MM.1S (cell line): ENCODE measurements at regions not wholly inside any gene's neighbourhood (a gene's known extent, or its start where the extent isn't known, plus 50 kb on each side); places are given as distances from the start of the nearest gene placed in this dataset.
A peak's percentile ranks its signal among the peaks of the same experiment; 100 is the strongest.

Experiments
- DNase-seq: peaks from one replicate; pipeline ENCODE4 v3.0.0-alpha.2; 2015
- H2AFZ ChIP-seq: fragments of 300-600 bp; sonication (generic); 2 replicates; pipeline ENCODE4 v1.6.0; 2016; ENCODE audit warnings: antibody characterized with exemption, low read length
- H3F3A ChIP-seq: fragments of 300-600 bp; sonication (generic); 2 replicates; pipeline ENCODE4 v1.6.1; 2016; ENCODE audit warnings: mild to moderate bottlenecking, antibody characterized with exemption, low read length, moderate library complexity, mixed read lengths; ENCODE audit not compliant: insufficient read depth
- H3K27ac ChIP-seq: fragments of 300-600 bp; sonication (generic); 2 replicates; pipeline ENCODE4 v1.5.1; 2016; ENCODE audit warnings: mild to moderate bottlenecking, low read length
- H3K27me3 ChIP-seq: fragments of 300-600 bp; sonication (generic); replicated peaks from 2 replicates; pipeline ENCODE4 v1.6.0; 2016; ENCODE audit warnings: low read length; ENCODE audit not compliant: insufficient read depth
- H3K36me3 ChIP-seq: fragments of 300-600 bp; sonication (generic); replicated peaks from 2 replicates; pipeline ENCODE4 v1.6.1; 2016; ENCODE audit warnings: mild to moderate bottlenecking, low read length, mixed read lengths; ENCODE audit not compliant: insufficient read depth
- H3K4me1 ChIP-seq: fragments of 300-600 bp; sonication (generic); 2 replicates; pipeline ENCODE4 v1.6.1; 2016; ENCODE audit warnings: low read length, mixed read lengths
- H3K4me2 ChIP-seq: fragments of 300-600 bp; sonication (generic); 2 replicates; pipeline ENCODE4 v1.6.0; 2016; ENCODE audit warnings: low read depth, low read length
- H3K4me3 ChIP-seq: fragments of 300-600 bp; sonication (generic); 2 replicates; pipeline ENCODE4 v1.5.1; 2016; ENCODE audit warnings: low read length, mixed read lengths
- H3K79me2 ChIP-seq: fragments of 300-600 bp; sonication (generic); 2 replicates; pipeline ENCODE4 v1.6.1; 2016; ENCODE audit warnings: mixed run types, low read length, mixed read lengths
- H3K9ac ChIP-seq: fragments of 300-600 bp; sonication (generic); 2 replicates; pipeline ENCODE4 v1.6.1; 2016; ENCODE audit warnings: low read length, mixed read lengths
- H3K9me2 ChIP-seq: fragments of 300-600 bp; sonication (generic); replicated peaks from 2 replicates; pipeline ENCODE4 v1.6.1; 2016; ENCODE audit warnings: mild to moderate bottlenecking, low read length, mixed read lengths; ENCODE audit not compliant: insufficient read depth
- H3K9me3 ChIP-seq: fragments of 300-600 bp; sonication (generic); replicated peaks from 2 replicates; pipeline ENCODE4 v1.6.1; 2016; ENCODE audit warnings: mild to moderate bottlenecking, low read length, mixed read lengths; ENCODE audit not compliant: insufficient read depth
- H4K20me1 ChIP-seq: fragments of 300-600 bp; sonication (generic); 2 replicates; pipeline ENCODE4 v1.6.1; 2016; ENCODE audit warnings: mild to moderate bottlenecking, low read length, moderate library complexity, mixed read lengths; ENCODE audit not compliant: insufficient read depth
- EZH2 ChIP-seq: fragments of 300-600 bp; sonication (generic); optimal IDR thresholded peaks from 2 replicates; pipeline ENCODE3; 2017; ENCODE audit warnings: low read depth, mild to moderate bottlenecking, antibody characterized with exemption, low read length, mixed read lengths
- EZH2phosphoT487 ChIP-seq: fragments of 300-600 bp; sonication (generic); IDR thresholded peaks from 2 replicates; pipeline ENCODE4 v1.6.1; 2018; ENCODE audit warnings: antibody characterized with exemption, low read length
- TF ChIP-seq, protein P1 (sequence below): fragments of 300-600 bp; sonication (generic); IDR thresholded peaks from 2 replicates; pipeline ENCODE4 v1.5.1; 2016; ENCODE audit warnings: antibody characterized with exemption, low read length, mixed read lengths

DNA sequence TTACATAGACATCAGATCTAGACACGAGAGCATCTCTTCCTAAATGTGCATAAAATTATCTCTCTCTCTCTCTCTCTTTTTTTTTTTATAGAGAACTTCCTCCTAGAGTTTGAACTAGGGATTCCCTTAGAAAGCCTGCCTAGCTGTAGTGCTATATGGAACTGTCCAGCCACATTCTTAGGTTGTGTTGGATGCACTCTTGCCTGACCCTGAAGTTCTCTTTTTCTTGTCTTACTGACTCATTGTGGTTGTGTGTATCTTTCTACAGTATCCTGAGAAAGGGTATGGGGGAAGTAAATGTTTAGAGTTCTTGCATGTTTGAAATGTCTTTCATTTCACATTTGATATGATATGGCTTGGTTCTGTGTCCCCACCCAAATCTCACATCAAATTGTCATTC is 368.2 kb downstream of the CDH2 start:
- no peak overlapping the region for H2AFZ ChIP-seq
- no peaks in the 10 kb centered on the region for H3K36me3 ChIP-seq
- H3K79me2 ChIP-seq: no peaks in the 10 kb centered on the region
- TF ChIP-seq, protein P1, sequence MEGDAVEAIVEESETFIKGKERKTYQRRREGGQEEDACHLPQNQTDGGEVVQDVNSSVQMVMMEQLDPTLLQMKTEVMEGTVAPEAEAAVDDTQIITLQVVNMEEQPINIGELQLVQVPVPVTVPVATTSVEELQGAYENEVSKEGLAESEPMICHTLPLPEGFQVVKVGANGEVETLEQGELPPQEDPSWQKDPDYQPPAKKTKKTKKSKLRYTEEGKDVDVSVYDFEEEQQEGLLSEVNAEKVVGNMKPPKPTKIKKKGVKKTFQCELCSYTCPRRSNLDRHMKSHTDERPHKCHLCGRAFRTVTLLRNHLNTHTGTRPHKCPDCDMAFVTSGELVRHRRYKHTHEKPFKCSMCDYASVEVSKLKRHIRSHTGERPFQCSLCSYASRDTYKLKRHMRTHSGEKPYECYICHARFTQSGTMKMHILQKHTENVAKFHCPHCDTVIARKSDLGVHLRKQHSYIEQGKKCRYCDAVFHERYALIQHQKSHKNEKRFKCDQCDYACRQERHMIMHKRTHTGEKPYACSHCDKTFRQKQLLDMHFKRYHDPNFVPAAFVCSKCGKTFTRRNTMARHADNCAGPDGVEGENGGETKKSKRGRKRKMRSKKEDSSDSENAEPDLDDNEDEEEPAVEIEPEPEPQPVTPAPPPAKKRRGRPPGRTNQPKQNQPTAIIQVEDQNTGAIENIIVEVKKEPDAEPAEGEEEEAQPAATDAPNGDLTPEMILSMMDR: no peak
- TF ChIP-seq EZH2phosphoT487: no peak
- no peak for TF ChIP-seq EZH2
- H3K9me3 ChIP-seq: no peaks in the 10 kb centered on the region
- no peak overlapping the region for H3K4me3 ChIP-seq
- H4K20me1 ChIP-seq: no peaks in the 10 kb centered on the region
- no peaks in the 10 kb centered on the region for H3F3A ChIP-seq
- no peaks in the 10 kb centered on the region for H3K9me2 ChIP-seq
- no peak for DNase-seq
- no peaks in the 10 kb centered on the region for H3K4me1 ChIP-seq
- no peak overlapping the region for H3K9ac ChIP-seq
- no peak overlapping the region for H3K4me2 ChIP-seq
- H3K27me3 ChIP-seq: no peaks in the 10 kb centered on the region
- no peak overlapping the region for H3K27ac ChIP-seq

DNA sequence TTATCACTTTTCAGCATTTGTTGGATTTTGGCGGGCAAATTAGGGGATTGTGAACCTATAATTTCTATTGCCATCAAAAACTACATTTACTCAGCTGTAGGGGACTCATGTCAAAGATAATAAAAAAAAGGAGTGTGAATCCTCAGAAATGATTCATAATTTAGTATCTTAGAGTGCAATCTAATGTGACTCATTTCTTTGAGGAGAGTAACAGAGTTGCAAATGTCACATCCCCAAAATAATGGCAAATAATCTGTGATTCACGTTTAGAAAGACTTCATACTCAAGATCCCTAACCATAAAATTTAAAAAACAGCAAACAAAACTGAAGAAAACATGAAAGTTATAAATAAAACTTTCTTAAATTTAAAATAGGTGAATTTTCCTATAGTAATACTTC is 373.0 kb downstream of the CDH2 start:
- Histone ChIP-seq H4K20me1 (no peaks in the 10 kb centered on the region), H3K4me1 (no peaks in the 10 kb centered on the region), H3K9me3 (no peaks in the 10 kb centered on the region), H3K9me2 (no peaks in the 10 kb centered on the region), H3K27me3 (no peaks in the 10 kb centered on the region), H3F3A (no peaks in the 10 kb centered on the region), H3K36me3 (no peaks in the 10 kb centered on the region), H3K4me2 (no peak overlapping the region), H3K79me2 (no peaks in the 10 kb centered on the region), H2AFZ (no peak overlapping the region), H3K9ac (no peak overlapping the region), H3K27ac (no peak overlapping the region), H3K4me3 (no peak overlapping the region)
- DNase-seq: no peak
- TF ChIP-seq EZH2: no peak
- no peak for TF ChIP-seq EZH2phosphoT487
- TF ChIP-seq, protein P1: no peak

DNA sequence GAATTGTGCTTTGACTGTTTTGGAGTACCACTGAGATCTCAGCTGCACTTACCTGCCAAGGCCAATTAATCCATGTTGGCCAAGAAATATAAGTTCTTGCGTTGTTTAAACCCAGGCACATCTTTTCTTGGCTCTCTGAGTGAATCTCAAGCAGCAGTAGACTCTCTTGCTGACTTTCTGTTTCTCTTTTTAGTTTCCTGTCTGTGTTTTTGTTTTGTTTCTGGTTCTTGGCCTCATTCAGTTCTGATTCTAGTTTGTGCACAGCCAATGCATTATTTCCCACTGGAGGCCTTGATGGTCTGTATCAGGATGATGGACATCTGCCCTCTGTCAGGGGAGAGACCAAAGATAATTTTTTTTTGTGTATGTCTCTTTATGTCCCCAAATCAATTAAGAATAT is 379.4 kb downstream of the CDH2 start:
- Histone ChIP-seq H3K79me2 (no peaks in the 10 kb centered on the region), H3K27me3 (no peaks in the 10 kb centered on the region), H3K9me2 (no peaks in the 10 kb centered on the region), H3K27ac (peak overlapping the region; percentile 10; the same call in 1 of the 2 replicates), H3K4me3 (no peak overlapping the region), H2AFZ (peak overlapping the region; percentile 33; the same call in 1 of the 2 replicates), H3K4me2 (peak overlapping the region; percentile 42), H3F3A (no peaks in the 10 kb centered on the region), H3K9ac (no peak overlapping the region), H3K36me3 (no peaks in the 10 kb centered on the region), H3K4me1 (peaks cover 6% of the 10 kb centered on the region; the same call in 1 of the 2 replicates), H4K20me1 (no peaks in the 10 kb centered on the region), H3K9me3 (no peaks in the 10 kb centered on the region)
- TF ChIP-seq EZH2phosphoT487 (no peak), EZH2 (no peak)
- TF ChIP-seq, protein P1: no peak
- peak; percentile 58 for DNase-seq
